GM18858 (cell line): ENCODE measurements at regions not wholly inside any gene's neighbourhood (a gene's known extent, or its start where the extent isn't known, plus 50 kb on each side); places are given as distances from the start of the nearest gene placed in this dataset.

Source experiments
- ATAC-seq: cut with Tn5 transposase; IDR thresholded peaks from one replicate; pipeline ENCODE4 v1.9.1; 2021; ENCODE audit not compliant: unreplicated experiment

DNA sequence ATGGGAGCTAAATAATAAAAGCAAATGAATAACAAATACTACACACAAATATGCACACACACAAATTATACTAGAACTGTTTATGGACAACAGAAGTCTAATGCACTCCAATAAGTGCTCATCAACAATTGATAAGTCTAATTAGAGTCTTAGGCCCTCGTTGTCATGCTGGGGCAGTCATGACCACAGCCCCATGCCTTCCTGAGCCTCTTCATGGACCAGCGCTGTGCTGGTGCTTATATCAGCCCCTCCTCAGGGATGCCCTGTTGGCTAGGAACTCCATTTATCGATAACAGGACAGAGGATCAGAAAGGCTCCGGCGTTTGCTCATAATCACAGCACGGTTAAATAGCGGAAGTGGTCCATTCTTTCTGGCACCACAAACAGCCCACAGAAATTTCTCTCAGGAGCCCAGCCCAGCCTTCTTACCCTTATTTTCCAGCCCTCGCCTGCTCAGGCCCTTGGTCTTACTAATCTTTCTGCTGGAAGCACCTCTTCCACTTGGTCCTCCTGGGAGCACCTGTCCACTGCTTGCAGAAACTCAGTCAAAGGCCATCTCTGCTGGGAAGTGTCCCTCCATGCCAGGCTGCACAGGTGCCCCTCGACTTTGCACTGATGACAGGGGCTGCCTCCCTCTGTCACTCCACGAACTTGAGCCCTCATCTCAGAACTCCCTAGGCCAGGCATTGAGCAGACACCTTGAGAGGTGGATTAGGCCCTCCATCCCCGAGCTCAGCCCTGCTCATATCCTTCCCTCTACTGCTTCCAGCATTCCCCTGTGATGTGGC, 500.2 kb upstream of the HS6ST1 start:
- no peak for ATAC-seq

DNA sequence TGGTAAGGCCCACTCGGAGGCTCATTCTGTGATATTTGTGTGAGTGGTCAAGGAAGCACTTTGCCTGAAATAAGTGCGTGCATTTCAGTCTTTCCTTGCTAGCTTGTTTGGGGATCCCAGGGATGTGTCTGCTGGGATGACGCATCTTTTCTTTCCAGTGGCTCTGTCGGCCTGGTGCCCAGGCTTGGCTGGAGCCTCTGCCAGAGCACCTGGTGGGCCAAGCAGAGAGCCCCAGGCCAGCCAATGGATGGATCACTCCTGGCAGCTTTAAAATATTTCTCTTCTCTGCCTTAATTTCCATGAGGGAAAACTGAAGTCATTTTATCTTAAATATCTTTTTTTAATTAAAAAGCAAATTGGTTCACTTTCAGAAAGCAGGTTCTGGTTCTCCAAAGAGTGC, 501.8 kb upstream of the HS6ST1 start:
- ATAC-seq = no peak

- ATAC-seq = no peak
Measured at GRCh38 chr2:128821010-128821409, 502.3 kb upstream of the HS6ST1 start.

GRCh38 chr2:128832946-128833663, 514.4 kb upstream of the HS6ST1 start:
- ATAC-seq = no peak

DNA sequence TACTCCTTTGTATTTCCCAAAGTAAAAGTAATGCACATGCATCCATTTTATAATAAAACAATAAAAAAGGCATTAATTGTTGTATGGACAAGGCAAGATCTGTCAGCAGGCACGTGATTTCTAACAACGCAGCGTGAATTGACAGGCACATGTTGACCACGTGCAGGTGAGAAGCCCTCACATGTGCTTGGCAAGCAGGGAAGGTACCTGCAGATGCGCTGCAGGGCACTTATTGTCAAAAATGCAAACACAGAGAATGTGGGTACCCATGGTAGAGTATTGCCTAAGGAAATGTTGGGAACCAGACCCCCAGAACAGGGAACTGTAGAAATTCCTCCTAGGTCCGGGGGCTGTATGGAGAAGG, 515.0 kb upstream of the HS6ST1 start:
- no peak for ATAC-seq

DNA sequence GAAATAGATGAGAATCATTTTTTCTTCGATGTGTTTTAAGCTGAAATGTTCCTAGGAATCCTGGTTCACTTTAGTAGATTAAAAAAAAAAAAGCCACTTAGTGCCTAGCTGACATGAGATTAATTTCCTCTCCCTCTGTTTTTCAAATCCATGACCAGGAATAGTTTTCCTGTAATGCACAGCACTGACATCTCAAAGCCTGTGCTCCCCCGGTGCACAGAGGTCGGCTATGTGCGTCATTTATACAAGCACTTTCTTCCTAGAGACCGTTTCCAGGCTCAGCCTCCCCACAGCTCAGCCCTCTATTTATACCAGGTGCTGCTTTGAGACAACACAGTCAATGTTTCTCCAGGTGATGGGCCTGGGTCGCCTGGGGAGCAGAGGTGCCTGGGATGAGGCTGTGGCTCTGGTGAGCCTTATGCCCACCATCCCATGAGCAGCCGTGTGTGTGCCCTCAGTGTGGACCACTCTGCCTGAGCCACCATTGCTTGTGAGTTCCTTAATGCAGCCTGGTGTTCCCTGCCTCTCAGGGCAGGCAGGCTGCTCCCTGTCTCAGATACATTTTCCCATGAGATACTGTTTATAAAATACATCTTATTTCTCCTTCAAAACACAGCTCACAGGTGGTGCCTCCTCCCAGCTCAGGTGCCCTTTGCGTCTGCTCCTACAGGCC, 515.7 kb upstream of the HS6ST1 start:
- no peak for ATAC-seq

GRCh38 chr2:128834880-128835252, 516.2 kb upstream of the HS6ST1 start:
- ATAC-seq = no peak

DNA sequence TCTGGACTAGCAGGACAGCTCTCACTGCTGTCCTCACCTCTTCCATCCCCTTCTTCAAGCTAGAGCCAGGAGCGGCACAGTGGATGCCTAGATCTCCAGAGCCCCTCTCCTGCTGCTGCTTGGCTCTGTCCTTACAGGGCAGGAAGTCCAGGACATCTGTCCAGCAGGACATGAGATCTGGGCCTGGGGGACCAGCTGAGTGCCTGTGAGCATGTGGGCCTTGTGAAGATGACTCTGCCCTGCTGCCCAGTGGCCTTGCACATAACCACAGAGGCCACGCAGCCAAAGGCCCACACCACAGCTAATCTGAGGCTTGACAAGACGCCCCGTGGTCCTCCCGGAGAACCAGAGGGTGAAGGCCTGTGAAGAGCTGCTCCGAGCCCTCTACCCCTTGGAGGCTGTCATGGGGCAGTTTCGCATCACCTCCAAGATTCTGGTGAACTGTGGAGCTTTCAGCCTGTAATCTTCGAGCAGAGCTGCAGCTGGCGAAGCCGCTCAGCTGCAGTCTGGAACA, 516.7 kb upstream of the HS6ST1 start:
- ATAC-seq = no peak

DNA sequence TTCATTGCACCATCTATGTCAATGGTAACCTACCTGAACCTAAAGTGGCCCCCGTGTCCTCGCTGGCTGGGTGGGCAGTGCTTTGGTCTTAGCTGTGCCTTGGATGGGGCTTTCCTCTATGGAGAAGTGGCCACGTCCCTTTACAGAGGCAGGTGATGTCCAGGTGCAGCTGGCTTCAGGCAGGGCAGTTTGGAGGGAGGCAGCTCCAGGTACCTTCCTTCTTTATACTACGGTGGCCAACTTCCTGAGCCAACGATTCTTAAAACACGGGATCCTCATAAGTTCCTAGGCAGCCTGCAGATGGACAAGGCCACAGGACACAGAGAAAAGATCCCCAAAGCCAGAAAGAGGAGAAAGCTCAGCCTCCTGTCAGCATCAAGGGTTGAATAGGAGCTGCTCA, 517.3 kb upstream of the HS6ST1 start:
- no peak for ATAC-seq

- no peak for ATAC-seq
Measured at GRCh38 chr2:128836559-128837100, 518.0 kb upstream of the HS6ST1 start.

GRCh38 chr2:128838244-128838643, 519.6 kb upstream of the HS6ST1 start:
- ATAC-seq = no peak

DNA sequence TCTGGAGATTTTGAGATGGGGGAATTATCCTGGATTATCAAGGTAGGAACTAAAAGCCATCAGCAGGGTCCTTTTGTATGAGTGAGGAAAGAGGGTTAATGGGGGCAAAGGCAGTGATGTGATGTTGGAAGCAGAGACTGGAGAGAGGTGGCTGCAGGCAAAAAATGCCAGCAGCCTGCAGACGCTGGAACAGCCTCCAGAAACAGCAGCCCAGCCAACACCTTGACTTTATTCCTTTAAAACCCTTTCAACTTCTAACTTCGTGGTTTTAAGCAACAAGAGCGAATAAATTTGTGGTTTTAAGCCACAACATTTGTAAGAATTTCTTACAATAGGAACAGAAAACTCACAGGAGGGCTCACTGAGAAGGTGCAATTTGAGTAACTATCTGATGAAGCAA, 523.1 kb upstream of the HS6ST1 start:
- no peak for ATAC-seq

DNA sequence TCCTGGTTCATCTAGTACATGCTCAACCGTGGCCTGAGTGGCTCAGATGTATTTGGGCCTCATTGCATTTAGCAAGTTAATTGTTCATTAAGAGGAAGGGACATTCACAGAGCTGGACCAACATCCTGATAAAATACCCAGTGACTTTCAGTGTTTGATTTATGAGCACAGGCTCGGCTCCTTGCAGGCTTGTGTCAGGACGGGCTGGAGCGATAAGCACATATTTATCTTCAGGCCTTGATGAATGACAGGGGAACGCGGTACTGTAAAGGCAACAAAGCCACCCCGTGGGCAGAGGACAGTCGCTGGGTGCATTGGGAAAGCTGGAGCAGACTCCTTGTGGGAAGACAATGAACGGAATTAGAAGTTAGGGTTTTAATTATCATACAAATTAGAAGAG, 548.6 kb upstream of the HS6ST1 start:
- ATAC-seq = no peak

GRCh38 chr2:128867936-128868636, 549.4 kb upstream of the HS6ST1 start:
- no peak for ATAC-seq

DNA sequence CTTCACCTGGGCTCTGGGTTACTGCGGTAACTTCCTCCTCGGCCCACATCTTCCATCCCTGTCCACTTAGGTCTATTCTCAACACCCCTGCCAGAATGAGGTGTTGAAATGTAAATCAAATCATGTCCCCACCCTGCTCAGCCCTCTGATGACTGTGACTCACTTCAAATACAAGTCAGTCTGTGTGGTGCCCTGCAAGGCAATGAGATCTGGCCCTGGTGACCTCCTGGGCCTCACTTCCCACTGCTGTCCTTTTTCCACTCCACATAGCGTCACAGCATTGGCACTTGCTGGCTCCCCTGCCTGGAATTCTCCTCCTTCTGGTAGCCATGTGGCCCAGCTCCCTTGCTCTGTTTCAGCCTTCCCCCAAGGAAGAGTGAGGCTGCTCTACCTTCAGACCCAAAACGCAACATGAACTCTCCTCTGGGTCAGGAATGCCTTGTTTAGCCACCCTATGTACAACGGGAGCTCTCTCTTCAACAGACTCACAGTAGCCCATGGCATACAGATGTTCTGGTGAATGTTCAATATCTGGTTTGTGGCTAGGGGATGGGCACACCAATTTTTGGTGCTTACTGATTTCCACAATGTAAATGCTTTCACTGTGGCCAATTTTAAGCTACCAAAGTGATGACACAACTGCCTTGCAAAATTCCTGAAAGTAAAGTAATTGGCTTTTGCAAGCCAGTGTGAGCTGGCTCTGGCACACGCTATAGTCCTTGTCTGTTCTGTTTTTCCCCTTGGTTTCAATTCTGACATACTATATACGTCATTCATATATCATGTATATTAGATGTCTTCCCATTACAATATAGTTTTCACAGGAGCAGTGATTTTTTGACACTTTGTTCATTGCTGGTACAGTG, 550.3 kb upstream of the HS6ST1 start:
- no peak for ATAC-seq

- ATAC-seq = no peak
Measured at GRCh38 chr2:128874608-128875007, 555.9 kb upstream of the HS6ST1 start.

DNA sequence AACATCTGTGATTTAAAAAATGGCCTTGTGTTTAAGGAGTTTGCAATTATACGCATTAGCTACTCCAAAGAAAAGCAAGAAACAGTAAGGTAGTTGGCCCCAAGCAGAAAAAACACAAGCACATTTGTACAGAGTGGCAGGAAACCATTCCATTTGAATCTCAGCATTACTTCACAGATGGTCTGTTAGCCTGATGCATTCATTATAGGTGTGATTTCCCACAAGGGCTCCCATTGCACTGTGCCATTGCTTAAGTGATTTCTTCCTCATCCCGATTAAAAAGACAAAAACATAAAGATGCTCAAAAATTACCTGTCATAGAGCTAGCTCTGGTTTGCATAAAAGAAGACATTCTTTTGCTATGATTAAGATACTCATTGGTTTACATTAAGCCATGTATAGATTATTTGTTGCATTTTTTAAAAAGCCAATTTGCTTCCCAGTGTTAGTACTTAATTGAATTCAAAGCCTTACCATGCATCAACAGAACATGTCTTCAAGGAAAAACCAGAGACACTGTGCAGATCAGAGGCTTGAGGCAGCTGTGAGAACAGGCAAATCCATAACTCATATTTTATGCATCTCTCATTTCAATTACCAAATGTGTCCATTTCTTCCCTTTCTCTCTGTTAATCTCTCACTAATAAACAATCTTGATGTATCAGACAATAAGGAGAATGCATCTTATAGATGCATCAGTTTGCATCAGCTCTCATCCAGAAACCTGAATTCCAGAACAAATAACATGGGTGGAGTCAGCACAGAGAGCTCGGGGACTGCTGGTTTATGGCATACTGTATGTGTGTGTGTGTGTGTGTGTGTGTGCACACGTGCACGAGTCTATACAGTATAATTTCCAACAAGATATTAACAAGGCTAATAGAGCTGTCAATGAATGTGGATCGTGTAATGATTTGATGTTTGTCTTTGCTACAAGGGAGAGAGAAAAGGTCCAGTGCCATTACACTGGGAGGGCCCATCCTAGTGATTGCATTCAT, 558.6 kb upstream of the HS6ST1 start:
- ATAC-seq = no peak

DNA sequence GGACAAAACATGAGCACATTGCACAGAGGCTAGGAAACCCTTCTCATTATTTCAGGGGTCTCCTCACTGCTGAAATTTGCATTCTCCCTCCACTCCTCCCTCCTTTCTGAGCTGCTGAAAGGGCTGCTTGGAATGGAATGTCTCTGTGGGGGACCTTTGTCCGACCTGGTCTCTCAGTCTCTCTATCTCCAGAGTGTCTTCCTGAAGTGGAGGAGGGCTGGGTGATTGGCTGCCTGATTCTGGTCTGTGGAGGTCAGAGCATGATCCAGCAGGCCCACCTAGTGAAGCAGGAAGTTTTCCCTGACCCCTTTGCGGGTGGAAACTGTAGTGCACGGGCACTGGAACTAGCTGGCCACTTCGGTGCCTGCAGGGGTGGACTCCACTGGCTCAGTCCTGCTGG, 560.5 kb upstream of the HS6ST1 start:
- no peak for ATAC-seq

DNA sequence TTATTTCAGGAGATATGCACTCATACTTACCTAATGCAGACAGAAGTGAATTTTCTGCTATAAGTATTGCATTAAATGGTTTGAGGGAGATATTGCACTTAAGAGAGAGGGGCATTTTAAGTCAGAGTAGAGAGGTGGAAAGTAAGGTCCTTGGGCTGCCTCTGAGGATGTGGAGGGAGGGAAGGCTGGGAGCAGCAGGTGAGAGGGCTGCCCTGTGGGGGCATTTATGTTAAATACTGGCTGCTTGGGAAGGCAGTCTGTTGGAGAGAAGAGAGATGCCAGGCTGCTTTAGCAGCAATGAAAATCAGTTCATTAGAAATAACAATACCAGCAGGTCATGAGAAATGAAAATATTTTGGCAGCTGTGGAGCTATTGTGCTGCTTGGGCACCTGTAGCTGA, 576.2 kb upstream of the HS6ST1 start:
- ATAC-seq = no peak
